Endodermal cell (in vitro differentiated cells): ENCODE measurements at regions not wholly inside any gene's neighbourhood (a gene's known extent, or its start where the extent isn't known, plus 50 kb on each side); places are given as distances from the start of the nearest gene placed in this dataset.

ENCODE experiments used
- DNase-seq: peaks from one replicate; pipeline ENCODE4 v3.0.0-alpha.2; 2017
- H3K27ac ChIP-seq: 2 replicates; pipeline ENCODE4 v1.5.1; 2013; ENCODE audit warnings: mild to moderate bottlenecking, low read depth, low read length, moderate library complexity
- H3K27me3 ChIP-seq: 2 replicates; pipeline ENCODE4 v1.6.1; 2013; ENCODE audit warnings: mild to moderate bottlenecking, low read length, moderate library complexity; ENCODE audit not compliant: insufficient read depth, control insufficient read depth, poor library complexity, severe bottlenecking
- H3K36me3 ChIP-seq: 2 replicates; pipeline ENCODE4 v1.7.0; 2013; ENCODE audit warnings: mild to moderate bottlenecking, low read length, moderate library complexity; ENCODE audit not compliant: control insufficient read depth, insufficient read depth
- H3K4me1 ChIP-seq: one replicate; pipeline ENCODE4 v1.7.0; 2013; ENCODE audit warnings: low read length; ENCODE audit not compliant: control insufficient read depth, insufficient read depth
- H3K4me3 ChIP-seq: 2 replicates; pipeline ENCODE4 v1.5.1; 2013; ENCODE audit warnings: mild to moderate bottlenecking, low read length, moderate library complexity
- H3K9ac ChIP-seq: 2 replicates; pipeline ENCODE4 v1.6.1; 2013; ENCODE audit warnings: mild to moderate bottlenecking, low read length, moderate library complexity; ENCODE audit not compliant: poor library complexity, severe bottlenecking; ENCODE audit errors: extremely low read depth
- H3K9me3 ChIP-seq: 2 replicates; pipeline ENCODE4 v1.6.1; 2013; ENCODE audit warnings: mild to moderate bottlenecking, low read length, moderate library complexity; ENCODE audit not compliant: control insufficient read depth
- H3K27ac Mint-ChIP-seq: 2 replicates; pipeline ENCODE4 v1.8.0; 2020; ENCODE audit warnings: mixed read lengths
- H3K27me3 Mint-ChIP-seq: 2 replicates; pipeline ENCODE4 v1.8.0; 2021; ENCODE audit warnings: mild to moderate bottlenecking, mixed read lengths; ENCODE audit not compliant: insufficient read depth
- H3K36me3 Mint-ChIP-seq: 2 replicates; pipeline ENCODE4 v1.8.0; 2020; ENCODE audit warnings: low read depth, mixed read lengths
- H3K4me1 Mint-ChIP-seq: 2 replicates; pipeline ENCODE4 v1.8.0; 2020; ENCODE audit warnings: mixed read lengths
- H3K4me3 Mint-ChIP-seq: 2 replicates; pipeline ENCODE4 v1.8.0; 2020; ENCODE audit warnings: mild to moderate bottlenecking, moderate library complexity, mixed read lengths
- H3K9me3 Mint-ChIP-seq: 2 replicates; pipeline ENCODE4 v1.8.0; 2020; ENCODE audit warnings: mild to moderate bottlenecking, mixed read lengths
- WGBS, 2 experiments: methylation state at CpG; one replicate each; pipeline versions ENCODE4 v1.1.5 to v1.1.7; 2013; ENCODE audit warnings: missing lambda C conversion rate in 2 of 2, mixed read lengths in 1 of 2; ENCODE audit not compliant: insufficient coverage in 1 of 2, insufficient read length in 1 of 2; 5-methylcytosine and 5-hydroxymethylcytosine counted together
- TF ChIP-seq, protein P1 (sequence below): fragments of 200-600 bp; sonication (generic); conservative IDR thresholded peaks from 2 replicates; pipeline ENCODE4 v1.5.0; 2021; ENCODE audit warnings: antibody characterized with exemption, mild to moderate bottlenecking

DNA sequence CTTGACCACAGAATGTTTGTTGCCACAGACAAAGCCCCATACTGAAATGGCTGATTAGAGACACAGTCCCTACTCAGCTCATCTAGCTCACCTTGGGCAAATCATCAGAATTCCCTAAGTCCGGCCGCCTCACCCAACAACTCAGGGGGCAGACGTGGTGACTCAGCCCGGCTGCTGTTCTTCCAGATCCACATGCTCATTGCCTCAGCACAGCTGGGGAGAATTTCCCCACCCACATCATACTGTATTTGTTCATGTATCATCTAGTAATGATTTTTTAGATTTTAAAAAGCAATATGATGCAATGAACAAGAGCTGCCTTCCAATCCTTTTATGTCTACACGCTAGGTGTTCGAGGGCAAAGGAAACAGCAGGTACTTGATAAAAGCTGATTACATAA, 333.8 kb upstream of the TENM3 start:
- Histone ChIP-seq H3K4me3 (peak overlapping the region; percentile 15), H3K9ac (no peak overlapping the region), H3K9me3 (peaks cover 29% of the 10 kb centered on the region), H3K4me1 (no peaks in the 10 kb centered on the region), H3K36me3 (no peaks in the 10 kb centered on the region), H3K27me3 (no peaks in the 10 kb centered on the region), H3K27ac (no peak overlapping the region)
- H3K4me1 Mint-ChIP-seq: peaks cover 12% of the 10 kb centered on the region
- TF ChIP-seq, protein P1, sequence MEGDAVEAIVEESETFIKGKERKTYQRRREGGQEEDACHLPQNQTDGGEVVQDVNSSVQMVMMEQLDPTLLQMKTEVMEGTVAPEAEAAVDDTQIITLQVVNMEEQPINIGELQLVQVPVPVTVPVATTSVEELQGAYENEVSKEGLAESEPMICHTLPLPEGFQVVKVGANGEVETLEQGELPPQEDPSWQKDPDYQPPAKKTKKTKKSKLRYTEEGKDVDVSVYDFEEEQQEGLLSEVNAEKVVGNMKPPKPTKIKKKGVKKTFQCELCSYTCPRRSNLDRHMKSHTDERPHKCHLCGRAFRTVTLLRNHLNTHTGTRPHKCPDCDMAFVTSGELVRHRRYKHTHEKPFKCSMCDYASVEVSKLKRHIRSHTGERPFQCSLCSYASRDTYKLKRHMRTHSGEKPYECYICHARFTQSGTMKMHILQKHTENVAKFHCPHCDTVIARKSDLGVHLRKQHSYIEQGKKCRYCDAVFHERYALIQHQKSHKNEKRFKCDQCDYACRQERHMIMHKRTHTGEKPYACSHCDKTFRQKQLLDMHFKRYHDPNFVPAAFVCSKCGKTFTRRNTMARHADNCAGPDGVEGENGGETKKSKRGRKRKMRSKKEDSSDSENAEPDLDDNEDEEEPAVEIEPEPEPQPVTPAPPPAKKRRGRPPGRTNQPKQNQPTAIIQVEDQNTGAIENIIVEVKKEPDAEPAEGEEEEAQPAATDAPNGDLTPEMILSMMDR: no peak
- no peaks in the 10 kb centered on the region for H3K36me3 Mint-ChIP-seq
- H3K9me3 Mint-ChIP-seq: peaks cover 23% of the 10 kb centered on the region
- peak; percentile 76 for DNase-seq
- H3K27me3 Mint-ChIP-seq: no peaks in the 10 kb centered on the region
- 55 to 69% methylated on average over 4 to 6 of the region's 6 CpGs for WGBS, 2 experiments
- H3K27ac Mint-ChIP-seq: peak overlapping the region; percentile 82
- H3K4me3 Mint-ChIP-seq: peak overlapping the region; percentile 9

DNA sequence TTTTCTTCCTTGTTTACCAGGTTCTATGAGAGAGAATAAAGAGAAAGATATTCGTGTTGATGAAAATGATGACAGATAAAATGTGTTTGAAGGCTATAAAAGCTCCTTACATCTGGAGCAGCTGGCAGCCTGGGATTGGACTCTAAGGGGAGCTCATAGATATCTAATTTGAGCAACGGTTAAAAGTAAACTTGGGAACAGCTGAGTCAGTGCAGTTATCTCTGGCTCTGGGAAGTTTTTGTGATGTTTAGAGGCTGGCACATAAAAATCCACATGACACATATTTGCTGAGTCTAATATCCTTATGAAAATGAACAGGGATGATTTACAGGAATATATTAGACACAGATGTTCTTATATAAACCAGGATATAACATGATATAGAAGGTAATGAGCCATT, 331.8 kb upstream of the TENM3 start:
- Mint-ChIP-seq H3K4me1 (peaks cover 12% of the 10 kb centered on the region), H3K36me3 (no peaks in the 10 kb centered on the region), H3K4me3 (no peak overlapping the region), H3K27me3 (no peaks in the 10 kb centered on the region), H3K9me3 (peaks cover 18% of the 10 kb centered on the region), H3K27ac (no peak overlapping the region)
- Histone ChIP-seq H3K9ac (no peak overlapping the region), H3K4me1 (no peaks in the 10 kb centered on the region), H3K36me3 (no peaks in the 10 kb centered on the region), H3K9me3 (peaks cover 19% of the 10 kb centered on the region), H3K27me3 (no peaks in the 10 kb centered on the region), H3K27ac (no peak overlapping the region), H3K4me3 (no peak overlapping the region)
- TF ChIP-seq, protein P1: no peak
- DNase-seq: no peak
- 82 to 90% methylated on average over 1 to 2 of the region's 2 CpGs for WGBS, 2 experiments

DNA sequence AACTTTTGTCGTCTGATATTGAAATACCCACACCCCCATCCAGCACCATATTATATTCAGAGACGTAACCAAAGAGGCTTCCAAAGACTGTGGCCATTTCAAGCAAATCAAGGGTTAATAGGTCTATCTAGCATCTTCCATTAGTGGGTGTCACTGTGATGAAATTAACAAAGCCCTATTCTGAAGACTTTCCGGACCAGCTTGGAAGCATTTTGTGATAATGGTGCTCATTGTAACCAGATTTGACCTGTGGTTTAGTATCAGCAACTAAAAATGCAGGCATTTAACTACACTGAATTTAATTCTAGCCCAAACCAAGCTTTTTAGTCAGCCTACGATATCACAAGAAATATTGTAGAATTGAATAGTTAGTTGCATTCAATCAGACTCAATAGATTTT, 309.7 kb upstream of the TENM3 start:
- H3K4me3 Mint-ChIP-seq: no peak overlapping the region
- H3K4me1 Mint-ChIP-seq: no peaks in the 10 kb centered on the region
- H3K4me1 ChIP-seq: no peaks in the 10 kb centered on the region
- TF ChIP-seq, protein P1: no peak
- no peak overlapping the region for H3K27ac Mint-ChIP-seq
- DNase-seq: no peak
- WGBS, 2 experiments: 91 to 100% methylated on average over 1 to 4 of the region's 4 CpGs
- H3K27me3 ChIP-seq: no peaks in the 10 kb centered on the region
- no peak overlapping the region for H3K4me3 ChIP-seq
- H3K9ac ChIP-seq: no peak overlapping the region
- peaks cover 4% of the 10 kb centered on the region for H3K36me3 Mint-ChIP-seq
- no peaks in the 10 kb centered on the region for H3K9me3 ChIP-seq
- H3K27me3 Mint-ChIP-seq: no peaks in the 10 kb centered on the region
- no peaks in the 10 kb centered on the region for H3K36me3 ChIP-seq
- H3K9me3 Mint-ChIP-seq: peaks cover 26% of the 10 kb centered on the region
- H3K27ac ChIP-seq: no peak overlapping the region
